ENCODE measurements at regions not wholly inside any gene's neighbourhood (a gene's known extent, or its start where the extent isn't known, plus 50 kb on each side); places are given as distances from the start of the nearest gene placed in this dataset.

DNA sequence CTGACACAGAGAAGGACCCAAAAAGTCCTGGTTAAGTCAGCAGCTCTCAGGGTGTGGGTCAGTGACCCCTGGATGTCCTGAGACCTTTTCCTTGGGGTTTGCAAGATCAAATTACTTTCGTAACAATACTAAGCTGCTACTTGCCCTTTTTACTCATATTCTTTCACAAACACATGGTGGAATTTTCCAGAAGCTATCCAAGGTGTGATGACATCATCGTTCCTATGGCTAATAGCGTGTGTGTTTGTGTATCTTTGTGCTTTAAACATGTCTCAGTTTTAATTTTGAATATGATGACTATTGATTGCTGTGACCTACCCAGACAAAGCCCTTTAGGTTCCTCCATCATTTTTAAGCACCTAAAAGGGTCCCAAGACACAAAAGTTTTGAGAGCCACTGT, 176.2 kb downstream of the PHETA1 start:
- no TSS peak for BruUV-seq (replicated peaks)
- Mint-ChIP-seq H3K4me1 (ENCODE audit: low read depth, unreplicated experiment) (no peaks in the 10 kb centered on the region), H3K27ac (ENCODE audit: unreplicated experiment) (no peak overlapping the region), H3K27me3 (ENCODE audit: insufficient read depth, unreplicated experiment) (peaks cover 17% of the 10 kb centered on the region), H3K4me3 (ENCODE audit: unreplicated experiment) (no peak overlapping the region), H3K36me3 (ENCODE audit: insufficient read depth, unreplicated experiment) (no peaks in the 10 kb centered on the region), H3K9me3 (ENCODE audit: unreplicated experiment) (no peaks in the 10 kb centered on the region)
- POLR2A ChIA-PET = no interaction called here
- intact Hi-C loops (cut with micrococcal nuclease; ENCODE audit: unreplicated experiment) = no loop called here
- Histone ChIP-seq H3K9me3 (no peaks in the 10 kb centered on the region), H3K36me3 (ENCODE audit: control insufficient read depth, insufficient read depth, low read length) (no peaks in the 10 kb centered on the region), H3K4me1 (no peaks in the 10 kb centered on the region), H3K4me3 (ENCODE audit: low read depth, low read length) (no peak overlapping the region), H3K27me3 (replicated peaks; ENCODE audit: control insufficient read depth, insufficient read depth, low read length) (no peaks in the 10 kb centered on the region)
- CTCF ChIA-PET = no interaction called here
- TF ChIP-seq, protein P1, sequence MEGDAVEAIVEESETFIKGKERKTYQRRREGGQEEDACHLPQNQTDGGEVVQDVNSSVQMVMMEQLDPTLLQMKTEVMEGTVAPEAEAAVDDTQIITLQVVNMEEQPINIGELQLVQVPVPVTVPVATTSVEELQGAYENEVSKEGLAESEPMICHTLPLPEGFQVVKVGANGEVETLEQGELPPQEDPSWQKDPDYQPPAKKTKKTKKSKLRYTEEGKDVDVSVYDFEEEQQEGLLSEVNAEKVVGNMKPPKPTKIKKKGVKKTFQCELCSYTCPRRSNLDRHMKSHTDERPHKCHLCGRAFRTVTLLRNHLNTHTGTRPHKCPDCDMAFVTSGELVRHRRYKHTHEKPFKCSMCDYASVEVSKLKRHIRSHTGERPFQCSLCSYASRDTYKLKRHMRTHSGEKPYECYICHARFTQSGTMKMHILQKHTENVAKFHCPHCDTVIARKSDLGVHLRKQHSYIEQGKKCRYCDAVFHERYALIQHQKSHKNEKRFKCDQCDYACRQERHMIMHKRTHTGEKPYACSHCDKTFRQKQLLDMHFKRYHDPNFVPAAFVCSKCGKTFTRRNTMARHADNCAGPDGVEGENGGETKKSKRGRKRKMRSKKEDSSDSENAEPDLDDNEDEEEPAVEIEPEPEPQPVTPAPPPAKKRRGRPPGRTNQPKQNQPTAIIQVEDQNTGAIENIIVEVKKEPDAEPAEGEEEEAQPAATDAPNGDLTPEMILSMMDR (IDR thresholded peaks at IDR 0.05; ENCODE audit: insufficient read depth in 1 of 2, low read depth in 1 of 2, low read length in 1 of 2, severe bottlenecking in 1 of 2, unreplicated experiment in 1 of 2) = no peak
- DNase-seq = no peak

DNA sequence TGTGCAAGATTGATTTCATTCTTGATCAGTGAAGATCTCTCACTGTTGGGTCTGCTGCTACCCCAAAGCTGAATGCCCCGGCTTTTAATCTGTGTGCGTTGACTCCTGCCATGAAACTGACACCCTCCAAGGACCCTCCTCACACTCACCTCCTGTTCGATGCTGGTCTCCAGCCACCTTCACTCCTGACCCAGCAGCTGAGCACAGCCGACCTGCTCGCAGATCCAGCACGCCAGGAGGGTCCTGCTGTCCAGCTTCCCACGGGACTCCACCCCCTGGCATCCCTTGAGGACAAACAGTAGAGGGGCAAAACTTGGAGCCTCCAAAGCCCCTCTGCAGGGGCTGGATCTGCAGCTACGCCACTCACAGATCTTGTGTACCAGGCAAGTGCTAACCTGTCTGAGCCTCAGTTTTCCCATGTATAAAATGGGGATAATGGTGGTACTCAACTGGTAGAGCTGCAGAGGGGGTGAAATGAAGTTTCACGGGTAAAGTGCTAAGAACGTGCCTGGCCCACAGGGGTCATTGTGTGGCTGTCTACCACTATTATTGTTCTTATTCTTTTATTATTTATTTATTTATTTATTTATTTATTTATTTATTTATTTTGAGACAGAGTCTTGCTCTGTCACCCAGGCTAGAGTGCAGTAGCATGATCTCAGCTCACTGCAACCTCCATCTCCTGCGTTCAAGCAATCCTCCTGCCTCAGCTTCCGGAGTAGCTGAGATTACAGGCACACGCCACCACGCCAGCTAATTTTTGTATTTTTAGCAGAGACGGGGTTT, 178.0 kb downstream of the PHETA1 start:
- ChIA-PET POLR2A (no interaction called here), CTCF (no interaction called here)
- no peak overlapping the region for H3K4me3 Mint-ChIP-seq (ENCODE audit: unreplicated experiment)
- H3K27me3 ChIP-seq (replicated peaks; ENCODE audit: control insufficient read depth, insufficient read depth, low read length) = no peaks in the 10 kb centered on the region
- no peaks in the 10 kb centered on the region for H3K9me3 Mint-ChIP-seq (ENCODE audit: unreplicated experiment)
- BruUV-seq (replicated peaks) = no TSS peak
- no peak for DNase-seq
- H3K36me3 Mint-ChIP-seq (ENCODE audit: insufficient read depth, unreplicated experiment) = no peaks in the 10 kb centered on the region
- no peaks in the 10 kb centered on the region for H3K4me1 Mint-ChIP-seq (ENCODE audit: low read depth, unreplicated experiment)
- TF ChIP-seq, protein P1 (IDR thresholded peaks at IDR 0.05; ENCODE audit: insufficient read depth in 1 of 2, low read depth in 1 of 2, low read length in 1 of 2, severe bottlenecking in 1 of 2, unreplicated experiment in 1 of 2) = no peak
- peaks cover 15% of the 10 kb centered on the region for H3K27me3 Mint-ChIP-seq (ENCODE audit: insufficient read depth, unreplicated experiment)
- intact Hi-C loops (cut with micrococcal nuclease; ENCODE audit: unreplicated experiment) = no loop called here
- H3K27ac Mint-ChIP-seq (ENCODE audit: unreplicated experiment) = no peak overlapping the region
- H3K9me3 ChIP-seq = no peaks in the 10 kb centered on the region
- no peak overlapping the region for H3K4me3 ChIP-seq (ENCODE audit: low read depth, low read length)
- no peaks in the 10 kb centered on the region for H3K36me3 ChIP-seq (ENCODE audit: control insufficient read depth, insufficient read depth, low read length)
- H3K4me1 ChIP-seq = no peaks in the 10 kb centered on the region

DNA sequence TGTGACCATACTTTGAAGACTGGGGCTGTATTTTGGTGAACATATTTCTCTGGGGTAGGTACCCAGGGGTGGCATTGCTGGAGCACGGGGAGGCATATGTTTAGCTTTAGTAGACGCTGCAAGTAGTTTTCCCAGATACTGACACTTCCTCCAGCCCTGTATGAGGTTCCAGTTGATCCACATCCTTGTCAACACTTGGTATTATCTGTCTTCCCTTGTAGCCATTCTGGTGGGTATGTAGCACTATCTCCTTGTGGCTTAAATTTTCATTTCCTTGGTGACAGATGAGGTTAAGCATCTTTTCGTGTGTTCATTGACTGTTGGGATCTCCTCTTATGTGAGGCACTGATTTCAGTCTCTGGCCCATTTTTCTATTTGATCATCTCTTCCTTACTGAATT, 179.1 kb downstream of the PHETA1 start:
- H3K4me3 ChIP-seq (ENCODE audit: low read depth, low read length) = no peak overlapping the region
- H3K36me3 Mint-ChIP-seq (ENCODE audit: insufficient read depth, unreplicated experiment) = no peaks in the 10 kb centered on the region
- no peaks in the 10 kb centered on the region for H3K36me3 ChIP-seq (ENCODE audit: control insufficient read depth, insufficient read depth, low read length)
- ChIA-PET CTCF (no interaction called here), POLR2A (no interaction called here)
- H3K4me1 Mint-ChIP-seq (ENCODE audit: low read depth, unreplicated experiment) = no peaks in the 10 kb centered on the region
- TF ChIP-seq, protein P1 (IDR thresholded peaks at IDR 0.05; ENCODE audit: insufficient read depth in 1 of 2, low read depth in 1 of 2, low read length in 1 of 2, severe bottlenecking in 1 of 2, unreplicated experiment in 1 of 2) = no peak
- H3K4me1 ChIP-seq = no peaks in the 10 kb centered on the region
- H3K27me3 ChIP-seq (replicated peaks; ENCODE audit: control insufficient read depth, insufficient read depth, low read length) = no peaks in the 10 kb centered on the region
- peaks cover 15% of the 10 kb centered on the region for H3K27me3 Mint-ChIP-seq (ENCODE audit: insufficient read depth, unreplicated experiment)
- no TSS peak for BruUV-seq (replicated peaks)
- intact Hi-C loops (cut with micrococcal nuclease; ENCODE audit: unreplicated experiment) = no loop called here
- no peaks in the 10 kb centered on the region for H3K9me3 Mint-ChIP-seq (ENCODE audit: unreplicated experiment)
- H3K27ac Mint-ChIP-seq (ENCODE audit: unreplicated experiment) = no peak overlapping the region
- H3K4me3 Mint-ChIP-seq (ENCODE audit: unreplicated experiment) = no peak overlapping the region
- no peaks in the 10 kb centered on the region for H3K9me3 ChIP-seq
- DNase-seq = no peak

Measured in Caco-2 (cell line).